ENCODE measurements at regions not wholly inside any gene's neighbourhood (a gene's known extent, or its start where the extent isn't known, plus 50 kb on each side); places are given as distances from the start of the nearest gene placed in this dataset.

GRCh38 chrX:114338870-114339269 lies 245.0 kb upstream of the HTR2C start:
- TF ChIP-seq, protein P1, sequence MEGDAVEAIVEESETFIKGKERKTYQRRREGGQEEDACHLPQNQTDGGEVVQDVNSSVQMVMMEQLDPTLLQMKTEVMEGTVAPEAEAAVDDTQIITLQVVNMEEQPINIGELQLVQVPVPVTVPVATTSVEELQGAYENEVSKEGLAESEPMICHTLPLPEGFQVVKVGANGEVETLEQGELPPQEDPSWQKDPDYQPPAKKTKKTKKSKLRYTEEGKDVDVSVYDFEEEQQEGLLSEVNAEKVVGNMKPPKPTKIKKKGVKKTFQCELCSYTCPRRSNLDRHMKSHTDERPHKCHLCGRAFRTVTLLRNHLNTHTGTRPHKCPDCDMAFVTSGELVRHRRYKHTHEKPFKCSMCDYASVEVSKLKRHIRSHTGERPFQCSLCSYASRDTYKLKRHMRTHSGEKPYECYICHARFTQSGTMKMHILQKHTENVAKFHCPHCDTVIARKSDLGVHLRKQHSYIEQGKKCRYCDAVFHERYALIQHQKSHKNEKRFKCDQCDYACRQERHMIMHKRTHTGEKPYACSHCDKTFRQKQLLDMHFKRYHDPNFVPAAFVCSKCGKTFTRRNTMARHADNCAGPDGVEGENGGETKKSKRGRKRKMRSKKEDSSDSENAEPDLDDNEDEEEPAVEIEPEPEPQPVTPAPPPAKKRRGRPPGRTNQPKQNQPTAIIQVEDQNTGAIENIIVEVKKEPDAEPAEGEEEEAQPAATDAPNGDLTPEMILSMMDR (IDR thresholded peaks at IDR 0.05; ENCODE audit: low read depth, low read length) = no peak
- TF ChIP-seq EZH2phosphoT487 (IDR thresholded peaks at IDR 0.05; ENCODE audit: low read depth) = no peak

All from OCI-LY3 (cell line).